Caco-2 (cell line): ENCODE measurements at regions not wholly inside any gene's neighbourhood (a gene's known extent, or its start where the extent isn't known, plus 50 kb on each side); places are given as distances from the start of the nearest gene placed in this dataset.
A peak's percentile ranks its signal among the peaks of the same experiment; 100 is the strongest.

ENCODE experiments used
- BruUV-seq: library from RNA; stranded (reverse); fragments of 400-500 nt; replicated peaks from 2 replicates; lab custom pipeline; 2021; lab: Mats Ljungman, UMichigan
- CTCF ChIA-PET: fragments of 300-600 bp; sonication (Branson Sonifier 250); formaldehyde crosslinking; loops from one replicate; lab custom pipeline; 2022; ENCODE audit warnings: antibody characterized with exemption; lab: Charles Lee
- POLR2A ChIA-PET: fragments of 300-600 bp; sonication (Branson Sonifier 250); formaldehyde crosslinking; loops from one replicate; lab custom pipeline; 2022; ENCODE audit warnings: antibody characterized with exemption; lab: Charles Lee
- DNase-seq, 2 experiments: peaks; one replicate each; pipeline versions ENCODE4 v3.0.0 to v3.0.0-alpha.2; 2020 to 2022
- H3K27me3 ChIP-seq: replicated peaks from 2 replicates; pipeline ENCODE4 v1.6.0; 2011; ENCODE audit warnings: low read length; ENCODE audit not compliant: control insufficient read depth, insufficient read depth
- H3K36me3 ChIP-seq: 2 replicates; pipeline ENCODE4 v1.5.1; 2011; ENCODE audit warnings: low read length; ENCODE audit not compliant: control insufficient read depth, insufficient read depth
- H3K4me1 ChIP-seq: fragments of 250-450 bp; sonication (Bioruptor Pico); 2 replicates; pipeline ENCODE4 v1.5.1; 2020; ENCODE audit warnings: mild to moderate bottlenecking
- H3K4me3 ChIP-seq: 2 replicates; pipeline ENCODE4 v1.5.1; 2011; ENCODE audit warnings: low read depth, mild to moderate bottlenecking, control low read depth, low read length
- H3K9me3 ChIP-seq: fragments of 250-450 bp; sonication (Bioruptor Pico); 2 replicates; pipeline ENCODE4 v1.5.1; 2020; ENCODE audit warnings: mild to moderate bottlenecking, moderate library complexity
- H3K27ac Mint-ChIP-seq: one replicate; pipeline ENCODE4 v1.8.0; 2022; ENCODE audit warnings: mixed read lengths; ENCODE audit not compliant: unreplicated experiment
- H3K27me3 Mint-ChIP-seq: one replicate; pipeline ENCODE4 v1.8.0; 2022; ENCODE audit warnings: mixed read lengths; ENCODE audit not compliant: insufficient read depth, unreplicated experiment
- H3K36me3 Mint-ChIP-seq: one replicate; pipeline ENCODE4 v1.8.0; 2022; ENCODE audit warnings: mild to moderate bottlenecking, mixed read lengths; ENCODE audit not compliant: insufficient read depth, unreplicated experiment
- H3K4me1 Mint-ChIP-seq: one replicate; pipeline ENCODE4 v1.8.0; 2022; ENCODE audit warnings: low read depth, mixed read lengths; ENCODE audit not compliant: unreplicated experiment
- H3K4me3 Mint-ChIP-seq: one replicate; pipeline ENCODE4 v1.8.0; 2022; ENCODE audit warnings: mild to moderate bottlenecking, moderate library complexity, mixed read lengths; ENCODE audit not compliant: unreplicated experiment
- H3K9me3 Mint-ChIP-seq: one replicate; pipeline ENCODE4 v1.8.0; 2022; ENCODE audit warnings: mixed read lengths; ENCODE audit not compliant: unreplicated experiment
- intact Hi-C: fragments of 100-400 bp; cut with micrococcal nuclease; formaldehyde crosslinking; loops from one replicate; pipeline ENCODE4 v1.10.0; 2022; ENCODE audit not compliant: unreplicated experiment
- TF ChIP-seq, protein P1 (sequence below), 2 experiments: fragments of 200-600 bp in 1 of 2; IDR thresholded peaks; 1 replicate in 1 of 2; 2 replicates in 1 of 2; pipeline versions ENCODE4 v1.5.1 to v1.8.0; 2011 to 2022; ENCODE audit warnings: antibody characterized with exemption in 1 of 2, control low read depth in 1 of 2, inconsistent platforms in 1 of 2, low read depth in 1 of 2, low read length in 1 of 2, mild to moderate bottlenecking in 1 of 2, moderate library complexity in 1 of 2; ENCODE audit not compliant: insufficient read depth in 1 of 2, severe bottlenecking in 1 of 2, unreplicated experiment in 1 of 2

DNA sequence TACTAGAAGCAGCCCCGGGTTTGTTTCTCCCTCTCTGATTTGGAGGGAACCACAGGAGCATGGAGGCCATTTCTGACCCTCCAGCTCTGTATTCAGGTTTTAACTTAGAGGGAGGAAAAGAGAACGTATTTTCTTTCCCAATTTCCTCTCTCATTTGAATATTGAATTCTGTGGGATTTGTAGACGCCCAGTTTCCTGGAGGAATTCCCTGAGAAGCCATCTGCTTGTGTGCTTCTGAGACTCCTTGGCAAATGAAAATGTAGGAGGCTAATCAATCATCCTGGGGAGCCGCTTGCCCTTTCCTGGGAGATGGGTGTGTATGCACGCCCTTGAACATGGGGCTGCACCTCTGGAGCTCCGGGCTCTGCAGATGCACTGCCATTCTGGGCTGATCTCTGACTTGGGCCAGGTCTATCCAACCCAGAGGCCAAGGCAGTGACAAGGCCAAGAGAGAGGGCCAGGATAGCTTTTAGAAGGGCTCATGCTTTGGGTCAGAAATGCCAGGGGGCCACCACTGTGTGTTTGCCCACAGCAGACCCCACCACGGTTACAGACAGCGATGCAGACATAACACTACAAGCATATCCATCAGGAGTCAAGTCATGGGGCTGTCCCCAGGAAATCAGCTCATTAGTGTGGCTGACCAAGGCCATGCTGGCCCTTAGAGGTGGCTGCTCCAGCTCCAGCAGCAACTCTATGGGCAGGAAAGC, 174.5 kb downstream of the C5orf15 start:
- no peaks in the 10 kb centered on the region for H3K27me3 Mint-ChIP-seq
- TF ChIP-seq, protein P1, sequence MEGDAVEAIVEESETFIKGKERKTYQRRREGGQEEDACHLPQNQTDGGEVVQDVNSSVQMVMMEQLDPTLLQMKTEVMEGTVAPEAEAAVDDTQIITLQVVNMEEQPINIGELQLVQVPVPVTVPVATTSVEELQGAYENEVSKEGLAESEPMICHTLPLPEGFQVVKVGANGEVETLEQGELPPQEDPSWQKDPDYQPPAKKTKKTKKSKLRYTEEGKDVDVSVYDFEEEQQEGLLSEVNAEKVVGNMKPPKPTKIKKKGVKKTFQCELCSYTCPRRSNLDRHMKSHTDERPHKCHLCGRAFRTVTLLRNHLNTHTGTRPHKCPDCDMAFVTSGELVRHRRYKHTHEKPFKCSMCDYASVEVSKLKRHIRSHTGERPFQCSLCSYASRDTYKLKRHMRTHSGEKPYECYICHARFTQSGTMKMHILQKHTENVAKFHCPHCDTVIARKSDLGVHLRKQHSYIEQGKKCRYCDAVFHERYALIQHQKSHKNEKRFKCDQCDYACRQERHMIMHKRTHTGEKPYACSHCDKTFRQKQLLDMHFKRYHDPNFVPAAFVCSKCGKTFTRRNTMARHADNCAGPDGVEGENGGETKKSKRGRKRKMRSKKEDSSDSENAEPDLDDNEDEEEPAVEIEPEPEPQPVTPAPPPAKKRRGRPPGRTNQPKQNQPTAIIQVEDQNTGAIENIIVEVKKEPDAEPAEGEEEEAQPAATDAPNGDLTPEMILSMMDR (IDR thresholded peaks at IDR 0.05; ENCODE audit: insufficient read depth in 1 of 2, low read depth in 1 of 2, low read length in 1 of 2, severe bottlenecking in 1 of 2, unreplicated experiment in 1 of 2), result no peak
- H3K4me3 Mint-ChIP-seq, result no peak overlapping the region

GRCh38 chr5:133792655-133793054, 175.8 kb downstream of the C5orf15 start:
- Histone ChIP-seq H3K4me1 (peaks cover 20% of the 10 kb centered on the region), H3K36me3 (no peaks in the 10 kb centered on the region), H3K9me3 (no peaks in the 10 kb centered on the region), H3K27me3 (no peaks in the 10 kb centered on the region), H3K4me3 (no peak overlapping the region)
- TF ChIP-seq, protein P1 (IDR thresholded peaks at IDR 0.05; ENCODE audit: insufficient read depth in 1 of 2, low read depth in 1 of 2, low read length in 1 of 2, severe bottlenecking in 1 of 2, unreplicated experiment in 1 of 2), result no peak
- no TSS peak for BruUV-seq
- ChIA-PET CTCF (no interaction called here), POLR2A (no interaction called here)
- Mint-ChIP-seq H3K36me3 (no peaks in the 10 kb centered on the region), H3K4me1 (no peaks in the 10 kb centered on the region), H3K4me3 (no peak overlapping the region), H3K27me3 (no peaks in the 10 kb centered on the region), H3K9me3 (no peaks in the 10 kb centered on the region), H3K27ac (no peak overlapping the region)
- intact Hi-C loops, result no loop called here
- DNase-seq, result peak in 1 of 2 experiments; percentile 5

More for the DNA sequence above, 174.5 kb downstream of the C5orf15 start:
- Histone ChIP-seq H3K4me3 (no peak overlapping the region), H3K4me1 (peaks cover 14% of the 10 kb centered on the region), H3K9me3 (no peaks in the 10 kb centered on the region), H3K36me3 (no peaks in the 10 kb centered on the region), H3K27me3 (no peaks in the 10 kb centered on the region)
- DNase-seq, result no peak
- no peaks in the 10 kb centered on the region for H3K4me1 Mint-ChIP-seq
- BruUV-seq, result no TSS peak
- intact Hi-C loops, result no loop called here
- POLR2A ChIA-PET, result no interaction called here
- CTCF ChIA-PET, result no interaction called here
- H3K36me3 Mint-ChIP-seq, result no peaks in the 10 kb centered on the region
- H3K9me3 Mint-ChIP-seq, result no peaks in the 10 kb centered on the region
- H3K27ac Mint-ChIP-seq, result no peak overlapping the region

GRCh38 chr5:133792024-133792423, 176.4 kb downstream of the C5orf15 start:
- Mint-ChIP-seq H3K36me3 (no peaks in the 10 kb centered on the region), H3K27ac (no peak overlapping the region), H3K4me3 (no peak overlapping the region), H3K4me1 (no peaks in the 10 kb centered on the region), H3K27me3 (no peaks in the 10 kb centered on the region), H3K9me3 (no peaks in the 10 kb centered on the region)
- TF ChIP-seq, protein P1 (IDR thresholded peaks at IDR 0.05; ENCODE audit: insufficient read depth in 1 of 2, low read depth in 1 of 2, low read length in 1 of 2, severe bottlenecking in 1 of 2, unreplicated experiment in 1 of 2), result no peak
- Histone ChIP-seq H3K9me3 (no peaks in the 10 kb centered on the region), H3K4me1 (peaks cover 14% of the 10 kb centered on the region), H3K4me3 (no peak overlapping the region), H3K27me3 (no peaks in the 10 kb centered on the region), H3K36me3 (no peaks in the 10 kb centered on the region)
- intact Hi-C loops, result no loop called here
- BruUV-seq, result no TSS peak
- no peak for DNase-seq
- POLR2A ChIA-PET, result no interaction called here
- CTCF ChIA-PET, result no interaction called here
